HEK293T (cell line): ENCODE measurements at regions not wholly inside any gene's neighbourhood (a gene's known extent, or its start where the extent isn't known, plus 50 kb on each side); places are given as distances from the start of the nearest gene placed in this dataset.

ENCODE experiments used
- ARNT ChIP-seq: fragments of 450-650 bp; IDR thresholded peaks from 2 replicates; pipeline ENCODE4 v1.6.1; 2017; ENCODE audit warnings: mild to moderate bottlenecking
- BHLHE40 ChIP-seq: fragments of 450-650 bp; IDR thresholded peaks from 2 replicates; pipeline ENCODE4 v1.6.1; 2016; ENCODE audit warnings: mild to moderate bottlenecking, moderate library complexity, borderline replicate concordance
- FOXK2 ChIP-seq: fragments of 450-650 bp; IDR thresholded peaks from 2 replicates; pipeline ENCODE4 v1.6.1; 2016; ENCODE audit warnings: mild to moderate bottlenecking
- SP1 ChIP-seq: fragments of 450-650 bp; IDR thresholded peaks from 2 replicates; pipeline ENCODE4 v1.6.1; 2017
- TARDBP ChIP-seq: fragments of 450-650 bp; IDR thresholded peaks from 2 replicates; pipeline ENCODE4 v1.6.1; 2016

DNA sequence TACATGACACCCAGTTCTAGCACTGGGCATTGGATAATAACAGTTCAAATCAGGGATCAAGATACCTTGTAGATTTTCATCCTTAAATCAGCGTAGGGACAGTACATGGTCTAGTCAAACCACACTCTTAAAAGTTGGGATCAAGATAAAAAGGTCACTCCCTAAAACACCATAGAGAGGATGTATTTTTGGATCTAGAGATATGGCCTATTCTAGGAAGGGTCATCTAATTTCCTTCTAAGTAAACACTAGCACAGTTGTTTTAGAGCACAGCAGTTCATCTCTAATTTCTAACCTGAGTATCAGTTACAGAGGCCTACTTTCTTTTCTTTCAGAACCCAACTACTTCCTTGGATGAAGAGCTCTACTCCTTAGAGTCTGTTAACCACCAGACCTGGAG, 166.4 kb upstream of the GRIN3A start:
- TF ChIP-seq FOXK2 (no peak), TARDBP (no peak), BHLHE40 (no peak), ARNT (no peak), SP1 (no peak)
